Lung (tissue), 11 donors: ENCODE measurements at regions not wholly inside any gene's neighbourhood (a gene's known extent, or its start where the extent isn't known, plus 50 kb on each side); places are given as distances from the start of the nearest gene placed in this dataset.

ENCODE experiments used
- ATAC-seq: fragments of 200-7000 bp; cut with Tn5 transposase; one replicate; pipeline ENCODE4 v1.9.1; 2020; ENCODE audit warnings: moderate number of reproducible peaks; ENCODE audit not compliant: insufficient read depth, low FRiP score
- DNase-seq, 3 donors: peaks; one replicate each; pipeline ENCODE4 v3.0.0-alpha.2; 2013 to 2017
- H3K27ac ChIP-seq, 2 donors: one replicate each; pipeline ENCODE4 v1.5.1; 2013; ENCODE audit warnings: mild to moderate bottlenecking in 2 of 2, moderate library complexity in 2 of 2, control low read depth in 1 of 2, inconsistent platforms in 1 of 2, low read depth in 1 of 2, low read length in 1 of 2
- H3K27me3 ChIP-seq, 3 donors: one replicate each; pipeline ENCODE4 v1.5.1; 2013; ENCODE audit warnings: low read length in 2 of 3; ENCODE audit not compliant: control insufficient read depth in 3 of 3, insufficient read depth in 3 of 3
- H3K36me3 ChIP-seq, 4 donors: one replicate each; pipeline ENCODE4 v1.5.1; 2013; ENCODE audit warnings: low read length in 4 of 4, mild to moderate bottlenecking in 1 of 4, moderate library complexity in 1 of 4; ENCODE audit not compliant: control insufficient read depth in 4 of 4, insufficient read depth in 4 of 4
- H3K4me1 ChIP-seq, 5 donors: one replicate each; pipeline ENCODE4 v1.5.1; 2013; ENCODE audit warnings: low read length in 5 of 5, mild to moderate bottlenecking in 2 of 5, moderate library complexity in 1 of 5; ENCODE audit not compliant: control insufficient read depth in 5 of 5, insufficient read depth in 5 of 5
- H3K4me3 ChIP-seq: one replicate; pipeline ENCODE4 v1.5.1; 2013; ENCODE audit warnings: mild to moderate bottlenecking, control low read depth, moderate library complexity
- H3K9ac ChIP-seq, 2 donors: one replicate each; pipeline ENCODE4 v1.5.1; 2013; ENCODE audit warnings: low read length in 2 of 2, control low read depth in 1 of 2; ENCODE audit not compliant: insufficient read depth in 1 of 2
- H3K9me3 ChIP-seq, 4 donors: one replicate each; pipeline ENCODE4 v1.5.1; 2013; ENCODE audit warnings: low read length in 3 of 4, mild to moderate bottlenecking in 1 of 4, moderate library complexity in 1 of 4; ENCODE audit not compliant: control insufficient read depth in 4 of 4, insufficient read depth in 3 of 4
- WGBS, 2 donors: extraction: QIAGEN DNeasy Blood & Tissue Kit; methylation state at CpG; one replicate each; pipeline ENCODE4 v1.1.7; 2013; 5-methylcytosine and 5-hydroxymethylcytosine counted together
- TF ChIP-seq, protein P1 (sequence below): IDR thresholded peaks from 2 replicates; pipeline ENCODE4 v1.5.1; 2012; ENCODE audit warnings: mild to moderate bottlenecking; ENCODE audit errors: control extremely low read depth, extremely low read depth
- donor health status: control.
- donor health status: control.
- donor health status: Bipolar disorder and iron deficiency.
- donor health status: healthy.
- donor health status: DM: yes; HTN: yes; CAD: no.

DNA sequence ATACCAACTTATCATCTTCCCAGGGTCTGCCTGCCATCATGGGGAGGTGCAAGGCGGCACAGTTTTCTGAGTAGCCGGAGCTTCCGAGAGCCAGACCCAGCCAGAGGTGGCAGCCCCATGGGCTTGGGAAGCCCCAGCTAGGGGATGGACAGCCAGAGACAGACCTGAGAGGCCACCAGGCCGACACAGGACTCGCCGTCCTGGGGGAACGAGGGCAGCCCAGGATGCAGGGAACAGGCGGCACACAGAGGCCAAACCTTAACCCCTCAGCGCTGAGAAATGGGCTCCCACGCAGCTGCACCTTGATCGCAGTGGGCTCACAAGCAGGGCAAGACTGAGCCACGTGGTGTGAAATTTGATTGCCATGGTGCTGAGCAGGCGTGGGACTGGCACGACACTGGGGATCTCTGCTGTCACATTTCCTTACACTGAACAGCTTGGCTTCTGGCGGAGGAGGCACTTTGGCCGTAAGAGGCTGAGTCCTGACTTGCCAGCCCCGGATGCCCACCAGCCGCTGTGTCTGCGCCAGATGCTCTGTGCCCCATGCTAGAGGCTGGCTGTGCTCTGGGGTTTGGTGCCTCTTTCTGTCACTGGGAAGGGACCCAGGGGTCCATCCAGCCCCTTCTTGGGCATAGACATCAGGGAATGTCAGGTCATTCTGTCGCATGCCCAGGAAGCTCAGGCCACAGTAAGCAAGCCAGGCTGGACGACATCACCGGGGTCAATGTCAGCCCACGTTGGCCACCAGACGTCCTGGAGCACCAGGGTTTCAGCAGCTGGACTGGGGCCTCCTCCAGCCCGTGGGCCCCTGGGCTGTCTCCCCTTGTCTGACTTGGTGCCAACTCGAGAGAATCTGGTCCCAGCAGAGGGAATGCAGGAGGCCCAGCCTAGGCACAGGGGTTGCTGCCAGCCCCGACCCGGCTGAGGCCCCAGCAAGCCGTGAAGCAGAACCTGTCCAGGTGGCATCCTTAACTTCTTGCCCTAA, 312.1 kb upstream of the MYT1L start:
- TF ChIP-seq, protein P1, sequence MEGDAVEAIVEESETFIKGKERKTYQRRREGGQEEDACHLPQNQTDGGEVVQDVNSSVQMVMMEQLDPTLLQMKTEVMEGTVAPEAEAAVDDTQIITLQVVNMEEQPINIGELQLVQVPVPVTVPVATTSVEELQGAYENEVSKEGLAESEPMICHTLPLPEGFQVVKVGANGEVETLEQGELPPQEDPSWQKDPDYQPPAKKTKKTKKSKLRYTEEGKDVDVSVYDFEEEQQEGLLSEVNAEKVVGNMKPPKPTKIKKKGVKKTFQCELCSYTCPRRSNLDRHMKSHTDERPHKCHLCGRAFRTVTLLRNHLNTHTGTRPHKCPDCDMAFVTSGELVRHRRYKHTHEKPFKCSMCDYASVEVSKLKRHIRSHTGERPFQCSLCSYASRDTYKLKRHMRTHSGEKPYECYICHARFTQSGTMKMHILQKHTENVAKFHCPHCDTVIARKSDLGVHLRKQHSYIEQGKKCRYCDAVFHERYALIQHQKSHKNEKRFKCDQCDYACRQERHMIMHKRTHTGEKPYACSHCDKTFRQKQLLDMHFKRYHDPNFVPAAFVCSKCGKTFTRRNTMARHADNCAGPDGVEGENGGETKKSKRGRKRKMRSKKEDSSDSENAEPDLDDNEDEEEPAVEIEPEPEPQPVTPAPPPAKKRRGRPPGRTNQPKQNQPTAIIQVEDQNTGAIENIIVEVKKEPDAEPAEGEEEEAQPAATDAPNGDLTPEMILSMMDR = no peak
- Histone ChIP-seq H3K27ac (no peak overlapping the region), H3K4me3 (no peak overlapping the region), H3K9me3 (peaks cover 0 to 2% (median 0%) of the 10 kb centered on the region in 4 donors), H3K27me3 (peaks cover 0 to 2% (median 0%) of the 10 kb centered on the region in 3 donors), H3K36me3 (no peaks in the 10 kb centered on the region), H3K9ac (no peak overlapping the region), H3K4me1 (peaks cover 0 to 5% (median 0%) of the 10 kb centered on the region in 5 donors)
- 89 to 95% methylated on average over 26 to 29 of the region's 29 CpGs for WGBS, 2 donors
- DNase-seq (no peak), ATAC-seq (no peak)

DNA sequence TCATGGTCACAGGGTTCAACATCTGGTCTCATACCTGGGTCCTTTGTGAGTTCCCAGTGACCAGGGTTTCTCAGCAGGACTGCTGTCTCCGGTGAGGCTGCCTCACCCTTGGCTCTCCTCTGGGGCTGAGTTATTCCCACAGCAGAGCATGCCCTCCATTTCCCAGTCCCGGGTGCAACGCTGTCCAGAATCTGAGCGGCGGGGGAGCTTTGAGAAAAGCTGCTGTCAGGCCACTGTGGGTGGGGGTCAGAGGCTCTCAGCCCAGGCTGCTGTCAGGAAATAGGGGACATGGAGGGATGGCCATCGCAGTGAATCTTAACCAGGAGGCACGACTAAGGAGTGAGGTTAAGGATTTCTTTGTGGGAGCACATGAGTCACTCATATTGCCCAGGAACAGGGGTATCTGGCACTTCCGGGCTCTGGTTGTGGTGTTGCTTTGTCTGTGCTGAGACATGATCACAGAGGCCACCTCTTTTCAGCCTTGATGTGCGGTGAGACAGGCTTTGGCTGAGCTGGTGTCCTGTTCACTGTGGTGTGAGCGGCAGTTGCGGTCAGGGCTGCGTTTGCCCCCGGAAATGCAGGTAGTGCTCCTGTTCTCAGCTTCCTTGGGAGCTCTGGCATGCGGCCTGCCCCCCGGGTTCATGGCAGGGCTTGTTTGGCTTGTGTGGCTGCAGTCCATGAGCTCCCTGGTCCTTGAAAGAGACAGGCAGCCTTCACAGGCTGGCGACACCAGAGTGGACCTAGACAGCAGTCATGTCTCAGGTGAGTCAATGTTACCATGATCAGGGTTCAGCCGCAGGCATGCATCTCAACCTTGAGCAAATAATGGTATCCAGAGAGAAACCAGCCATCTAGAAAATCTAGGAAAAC, 310.7 kb upstream of the MYT1L start:
- no peak overlapping the region for H3K27ac ChIP-seq
- H3K9me3 ChIP-seq = no peaks in the 10 kb centered on the region
- WGBS, 2 donors = 77 to 89% methylated on average over 17 of the region's 17 CpGs
- peaks cover 0 to 1% (median 0%) of the 10 kb centered on the region in 5 donors for H3K4me1 ChIP-seq
- DNase-seq = no peak
- peaks cover 0 to 3% (median 2%) of the 10 kb centered on the region in 3 donors for H3K27me3 ChIP-seq
- no peak overlapping the region for H3K9ac ChIP-seq
- no peaks in the 10 kb centered on the region for H3K36me3 ChIP-seq
- no peak for ATAC-seq
- TF ChIP-seq, protein P1 = no peak
- no peak overlapping the region for H3K4me3 ChIP-seq

DNA sequence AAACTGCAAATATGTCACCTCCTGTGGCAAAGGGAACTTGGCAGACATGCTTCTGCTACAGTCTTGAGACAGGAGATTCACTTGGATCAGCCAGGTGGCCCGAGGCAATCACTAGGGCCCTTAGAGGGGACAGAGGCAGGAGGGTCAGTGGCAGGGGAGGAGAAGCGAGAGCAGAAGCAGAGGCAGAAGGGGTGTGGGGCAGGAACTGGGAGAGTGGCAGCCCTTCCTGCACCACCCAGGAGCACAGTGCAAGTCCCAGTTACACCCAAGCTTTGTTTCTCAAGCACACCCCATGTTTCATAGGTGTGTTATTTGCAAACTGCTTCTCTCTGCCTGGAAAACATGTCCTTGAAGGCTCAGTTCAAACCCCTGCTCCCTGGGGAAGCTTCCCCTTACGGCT, 309.7 kb upstream of the MYT1L start:
- TF ChIP-seq, protein P1 = no peak
- H3K9me3 ChIP-seq = peaks cover 0 to 2% (median 0%) of the 10 kb centered on the region in 4 donors
- H3K36me3 ChIP-seq = no peaks in the 10 kb centered on the region
- H3K4me1 ChIP-seq = no peaks in the 10 kb centered on the region
- WGBS, 2 donors = 68 to 69% methylated on average over 3 of the region's 3 CpGs
- no peak overlapping the region for H3K9ac ChIP-seq
- ATAC-seq (no peak), DNase-seq (no peak)
- H3K27ac ChIP-seq = no peak overlapping the region
- H3K27me3 ChIP-seq = peaks cover 0 to 3% (median 2%) of the 10 kb centered on the region in 3 donors
- H3K4me3 ChIP-seq = no peak overlapping the region
